ENCODE measurements at regions not wholly inside any gene's neighbourhood (a gene's known extent, or its start where the extent isn't known, plus 50 kb on each side); places are given as distances from the start of the nearest gene placed in this dataset.

DNA sequence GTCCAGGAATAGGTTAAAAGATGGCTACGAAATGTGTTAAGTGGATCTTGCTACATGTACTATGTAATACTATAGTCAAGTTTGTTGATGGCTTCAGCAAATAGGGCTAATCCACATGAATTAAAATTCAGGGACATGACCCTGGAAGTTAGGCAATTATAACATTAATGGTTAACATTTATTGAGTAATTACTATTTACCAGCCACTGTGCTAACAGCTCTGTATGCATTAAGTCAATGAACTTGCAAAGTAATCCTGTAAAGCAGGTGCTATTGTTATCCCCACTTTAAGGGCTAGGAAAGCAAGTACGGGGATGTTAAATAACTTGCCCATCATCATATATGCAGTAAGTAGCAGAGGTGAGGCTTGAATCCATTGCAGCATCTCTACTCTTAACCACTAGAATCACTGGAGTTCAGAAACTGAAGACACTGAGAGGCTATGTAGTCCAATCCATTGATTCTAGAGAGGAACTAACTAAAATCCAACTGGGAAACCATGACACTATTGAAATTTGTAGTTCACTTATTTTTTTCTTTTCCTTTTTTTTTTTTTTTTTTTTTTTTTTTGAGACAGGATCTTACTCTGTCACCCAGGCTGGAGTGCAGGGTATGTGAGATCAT, 77.5 kb upstream of the SPINK5 start (continued):
- no peak for TF ChIP-seq ARNTL (CRISPR knock-in tag; IDR thresholded peaks at IDR 0.05; ENCODE audit: borderline replicate concordance, low read depth)
- TF ChIP-seq TOX (CRISPR knock-in tag; IDR thresholded peaks at IDR 0.05; ENCODE audit: borderline replicate concordance): no peak
- no peak for TF ChIP-seq ZFP3 (CRISPR knock-in tag; IDR thresholded peaks at IDR 0.05)
- no peak for TF ChIP-seq CSRNP3 (CRISPR knock-in tag; IDR thresholded peaks at IDR 0.05)
- TF ChIP-seq ZFP30 (CRISPR knock-in tag; IDR thresholded peaks at IDR 0.05): no peak
- no peak for TF ChIP-seq ESRRG (CRISPR knock-in tag; IDR thresholded peaks at IDR 0.05)
- no peak for TF ChIP-seq GLIS3 (CRISPR knock-in tag; IDR thresholded peaks at IDR 0.05)
- no peak for TF ChIP-seq ZNF8 (CRISPR knock-in tag; IDR thresholded peaks at IDR 0.05)
- TF ChIP-seq CSDC2 (CRISPR knock-in tag; IDR thresholded peaks at IDR 0.05): no peak
- TF ChIP-seq RARB (CRISPR knock-in tag; IDR thresholded peaks at IDR 0.05): no peak
- TF ChIP-seq ZNF70 (CRISPR knock-in tag; IDR thresholded peaks at IDR 0.05): no peak
- no peak for TF ChIP-seq SNAI2 (CRISPR knock-in tag; IDR thresholded peaks at IDR 0.05)

GRCh38 chr5:147985608-147986007, 78.2 kb upstream of the SPINK5 start:
- ATAC-seq: no peak
- TF ChIP-seq RARB (CRISPR knock-in tag; IDR thresholded peaks at IDR 0.05) (no peak), OSR1 (CRISPR knock-in tag; IDR thresholded peaks at IDR 0.05) (no peak), ARNTL (CRISPR knock-in tag; IDR thresholded peaks at IDR 0.05; ENCODE audit: borderline replicate concordance, low read depth) (no peak), CSRNP3 (CRISPR knock-in tag; IDR thresholded peaks at IDR 0.05) (no peak), BACH2 (CRISPR knock-in tag; IDR thresholded peaks at IDR 0.05; ENCODE audit: borderline replicate concordance) (no peak), ESRRG (CRISPR knock-in tag; IDR thresholded peaks at IDR 0.05) (no peak), TCF4 (CRISPR knock-in tag; IDR thresholded peaks at IDR 0.05; ENCODE audit: borderline replicate concordance) (no peak), GLIS3 (CRISPR knock-in tag; IDR thresholded peaks at IDR 0.05) (no peak), ZNF565 (CRISPR knock-in tag; conservative IDR thresholded peaks at IDR 0.05; ENCODE audit: low read depth) (no peak), ZC3H10 (CRISPR knock-in tag; IDR thresholded peaks at IDR 0.05) (no peak), ISL1 (CRISPR knock-in tag; IDR thresholded peaks at IDR 0.05) (no peak), ZFP30 (CRISPR knock-in tag; IDR thresholded peaks at IDR 0.05) (no peak), PPARA (CRISPR knock-in tag; IDR thresholded peaks at IDR 0.05; ENCODE audit: borderline replicate concordance) (no peak), ZNF8 (CRISPR knock-in tag; IDR thresholded peaks at IDR 0.05) (no peak), TOX (CRISPR knock-in tag; IDR thresholded peaks at IDR 0.05; ENCODE audit: borderline replicate concordance) (no peak)

DNA sequence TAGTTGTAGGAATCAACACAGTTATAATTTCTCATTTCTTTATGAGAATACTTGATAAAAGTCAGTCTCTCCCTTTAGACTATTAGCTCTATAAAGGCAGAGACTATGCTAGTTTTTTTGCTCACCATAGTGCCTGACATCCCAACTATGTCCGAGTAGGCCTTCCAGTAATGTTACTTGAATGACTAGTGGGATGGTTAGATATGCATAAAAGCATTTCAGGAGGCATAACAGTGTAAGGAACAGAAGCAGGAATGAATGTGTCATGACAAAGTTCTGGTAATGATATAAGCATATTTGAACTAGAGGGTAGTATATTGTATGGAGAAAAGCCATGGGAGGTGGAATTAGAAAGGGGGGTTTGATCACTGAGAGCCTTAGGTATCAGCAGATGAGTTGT, 77.4 kb upstream of the C5orf46 start:
- no peak for ATAC-seq
- TF ChIP-seq CSRNP3 (CRISPR knock-in tag; IDR thresholded peaks at IDR 0.05): no peak
- TF ChIP-seq, protein P1, sequence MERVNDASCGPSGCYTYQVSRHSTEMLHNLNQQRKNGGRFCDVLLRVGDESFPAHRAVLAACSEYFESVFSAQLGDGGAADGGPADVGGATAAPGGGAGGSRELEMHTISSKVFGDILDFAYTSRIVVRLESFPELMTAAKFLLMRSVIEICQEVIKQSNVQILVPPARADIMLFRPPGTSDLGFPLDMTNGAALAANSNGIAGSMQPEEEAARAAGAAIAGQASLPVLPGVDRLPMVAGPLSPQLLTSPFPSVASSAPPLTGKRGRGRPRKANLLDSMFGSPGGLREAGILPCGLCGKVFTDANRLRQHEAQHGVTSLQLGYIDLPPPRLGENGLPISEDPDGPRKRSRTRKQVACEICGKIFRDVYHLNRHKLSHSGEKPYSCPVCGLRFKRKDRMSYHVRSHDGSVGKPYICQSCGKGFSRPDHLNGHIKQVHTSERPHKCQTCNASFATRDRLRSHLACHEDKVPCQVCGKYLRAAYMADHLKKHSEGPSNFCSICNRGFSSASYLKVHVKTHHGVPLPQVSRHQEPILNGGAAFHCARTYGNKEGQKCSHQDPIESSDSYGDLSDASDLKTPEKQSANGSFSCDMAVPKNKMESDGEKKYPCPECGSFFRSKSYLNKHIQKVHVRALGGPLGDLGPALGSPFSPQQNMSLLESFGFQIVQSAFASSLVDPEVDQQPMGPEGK (CRISPR knock-in tag; IDR thresholded peaks at IDR 0.05; ENCODE audit: borderline replicate concordance): no peak
- TF ChIP-seq TCF4 (CRISPR knock-in tag; IDR thresholded peaks at IDR 0.05; ENCODE audit: borderline replicate concordance): no peak
- TF ChIP-seq, protein P2, sequence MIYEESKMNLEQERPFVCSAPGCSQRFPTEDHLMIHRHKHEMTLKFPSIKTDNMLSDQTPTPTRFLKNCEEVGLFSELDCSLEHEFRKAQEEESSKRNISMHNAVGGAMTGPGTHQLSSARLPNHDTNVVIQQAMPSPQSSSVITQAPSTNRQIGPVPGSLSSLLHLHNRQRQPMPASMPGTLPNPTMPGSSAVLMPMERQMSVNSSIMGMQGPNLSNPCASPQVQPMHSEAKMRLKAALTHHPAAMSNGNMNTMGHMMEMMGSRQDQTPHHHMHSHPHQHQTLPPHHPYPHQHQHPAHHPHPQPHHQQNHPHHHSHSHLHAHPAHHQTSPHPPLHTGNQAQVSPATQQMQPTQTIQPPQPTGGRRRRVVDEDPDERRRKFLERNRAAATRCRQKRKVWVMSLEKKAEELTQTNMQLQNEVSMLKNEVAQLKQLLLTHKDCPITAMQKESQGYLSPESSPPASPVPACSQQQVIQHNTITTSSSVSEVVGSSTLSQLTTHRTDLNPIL (CRISPR knock-in tag; IDR thresholded peaks at IDR 0.05; ENCODE audit: low read depth): no peak
- TF ChIP-seq OSR1 (CRISPR knock-in tag; IDR thresholded peaks at IDR 0.05): no peak
- TF ChIP-seq ZNF8 (CRISPR knock-in tag; IDR thresholded peaks at IDR 0.05): no peak
- no peak for TF ChIP-seq CSDC2 (CRISPR knock-in tag; IDR thresholded peaks at IDR 0.05)
- no peak for TF ChIP-seq PPARA (CRISPR knock-in tag; IDR thresholded peaks at IDR 0.05; ENCODE audit: borderline replicate concordance)
- TF ChIP-seq ZNF70 (CRISPR knock-in tag; IDR thresholded peaks at IDR 0.05): no peak
- no peak for TF ChIP-seq ARNTL (CRISPR knock-in tag; IDR thresholded peaks at IDR 0.05; ENCODE audit: borderline replicate concordance, low read depth)
- no peak for TF ChIP-seq ZFP30 (CRISPR knock-in tag; IDR thresholded peaks at IDR 0.05)
- no peak for TF ChIP-seq TOX (CRISPR knock-in tag; IDR thresholded peaks at IDR 0.05; ENCODE audit: borderline replicate concordance)
- no peak for TF ChIP-seq RARB (CRISPR knock-in tag; IDR thresholded peaks at IDR 0.05)
- no peak for TF ChIP-seq ISL1 (CRISPR knock-in tag; IDR thresholded peaks at IDR 0.05)
- TF ChIP-seq ZNF565 (CRISPR knock-in tag; conservative IDR thresholded peaks at IDR 0.05; ENCODE audit: low read depth): no peak
- no peak for TF ChIP-seq ESRRG (CRISPR knock-in tag; IDR thresholded peaks at IDR 0.05)
- TF ChIP-seq SNAI2 (CRISPR knock-in tag; IDR thresholded peaks at IDR 0.05): no peak
- TF ChIP-seq, protein P3, sequence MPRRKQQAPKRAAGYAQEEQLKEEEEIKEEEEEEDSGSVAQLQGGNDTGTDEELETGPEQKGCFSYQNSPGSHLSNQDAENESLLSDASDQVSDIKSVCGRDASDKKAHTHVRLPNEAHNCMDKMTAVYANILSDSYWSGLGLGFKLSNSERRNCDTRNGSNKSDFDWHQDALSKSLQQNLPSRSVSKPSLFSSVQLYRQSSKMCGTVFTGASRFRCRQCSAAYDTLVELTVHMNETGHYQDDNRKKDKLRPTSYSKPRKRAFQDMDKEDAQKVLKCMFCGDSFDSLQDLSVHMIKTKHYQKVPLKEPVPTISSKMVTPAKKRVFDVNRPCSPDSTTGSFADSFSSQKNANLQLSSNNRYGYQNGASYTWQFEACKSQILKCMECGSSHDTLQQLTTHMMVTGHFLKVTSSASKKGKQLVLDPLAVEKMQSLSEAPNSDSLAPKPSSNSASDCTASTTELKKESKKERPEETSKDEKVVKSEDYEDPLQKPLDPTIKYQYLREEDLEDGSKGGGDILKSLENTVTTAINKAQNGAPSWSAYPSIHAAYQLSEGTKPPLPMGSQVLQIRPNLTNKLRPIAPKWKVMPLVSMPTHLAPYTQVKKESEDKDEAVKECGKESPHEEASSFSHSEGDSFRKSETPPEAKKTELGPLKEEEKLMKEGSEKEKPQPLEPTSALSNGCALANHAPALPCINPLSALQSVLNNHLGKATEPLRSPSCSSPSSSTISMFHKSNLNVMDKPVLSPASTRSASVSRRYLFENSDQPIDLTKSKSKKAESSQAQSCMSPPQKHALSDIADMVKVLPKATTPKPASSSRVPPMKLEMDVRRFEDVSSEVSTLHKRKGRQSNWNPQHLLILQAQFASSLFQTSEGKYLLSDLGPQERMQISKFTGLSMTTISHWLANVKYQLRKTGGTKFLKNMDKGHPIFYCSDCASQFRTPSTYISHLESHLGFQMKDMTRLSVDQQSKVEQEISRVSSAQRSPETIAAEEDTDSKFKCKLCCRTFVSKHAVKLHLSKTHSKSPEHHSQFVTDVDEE (CRISPR knock-in tag; IDR thresholded peaks at IDR 0.05): no peak

All from SK-N-SH treated with all-trans-retinoic acid at 6 μM for 48 hours (cell line).